A549 (cell line): ENCODE measurements at regions not wholly inside any gene's neighbourhood (a gene's known extent, or its start where the extent isn't known, plus 50 kb on each side); places are given as distances from the start of the nearest gene placed in this dataset.

Experiments
- RAD21 ChIP-seq, 2 experiments: fragments of >200 bp in 1 of 2; sonication (Bioruptor Twin) in 1 of 2; formaldehyde crosslinking in 1 of 2; IDR thresholded peaks in 1 of 2; conservative IDR thresholded peaks in 1 of 2; 2 replicates in 1 of 2; 3 replicates in 1 of 2; pipeline ENCODE4 v1.6.1; 2012 to 2018; ENCODE audit warnings: inconsistent platforms in 1 of 2
- TF ChIP-seq, protein P1 (sequence below): IDR thresholded peaks from 2 replicates; pipeline ENCODE4 v1.6.1; 2012

DNA sequence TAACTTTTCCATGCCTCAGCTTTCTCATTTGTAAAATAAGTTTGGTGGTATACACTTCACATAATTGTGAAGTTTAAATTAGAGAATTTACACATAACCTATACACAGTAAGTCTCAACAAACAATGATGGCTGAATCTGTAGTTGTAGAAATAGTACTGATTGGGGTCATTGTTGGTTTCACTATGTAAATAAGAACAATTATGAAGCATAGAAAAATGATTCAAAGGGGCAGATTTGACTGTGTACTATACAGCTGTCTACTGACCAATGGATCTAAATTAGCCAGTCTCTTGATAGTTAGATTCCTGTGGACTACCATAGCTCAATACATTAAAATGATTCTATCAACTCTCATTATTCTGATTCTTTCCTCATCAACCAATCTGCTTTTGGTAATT is 181.1 kb upstream of the STXBP5 start:
- TF ChIP-seq RAD21 (conservative IDR thresholded peaks at IDR 0.05 in 1 of 2, IDR thresholded peaks at IDR 0.05 in 1 of 2), result no peak
- TF ChIP-seq, protein P1, sequence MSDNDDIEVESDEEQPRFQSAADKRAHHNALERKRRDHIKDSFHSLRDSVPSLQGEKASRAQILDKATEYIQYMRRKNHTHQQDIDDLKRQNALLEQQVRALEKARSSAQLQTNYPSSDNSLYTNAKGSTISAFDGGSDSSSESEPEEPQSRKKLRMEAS, result no peak
